ENCODE measurements at regions not wholly inside any gene's neighbourhood (a gene's known extent, or its start where the extent isn't known, plus 50 kb on each side); places are given as distances from the start of the nearest gene placed in this dataset.
"Not testable (repeated sequence)": the region's sequence is repeated elsewhere in the genome, so short reads cannot be mapped to it uniquely, and the experiment has no call there.

DNA sequence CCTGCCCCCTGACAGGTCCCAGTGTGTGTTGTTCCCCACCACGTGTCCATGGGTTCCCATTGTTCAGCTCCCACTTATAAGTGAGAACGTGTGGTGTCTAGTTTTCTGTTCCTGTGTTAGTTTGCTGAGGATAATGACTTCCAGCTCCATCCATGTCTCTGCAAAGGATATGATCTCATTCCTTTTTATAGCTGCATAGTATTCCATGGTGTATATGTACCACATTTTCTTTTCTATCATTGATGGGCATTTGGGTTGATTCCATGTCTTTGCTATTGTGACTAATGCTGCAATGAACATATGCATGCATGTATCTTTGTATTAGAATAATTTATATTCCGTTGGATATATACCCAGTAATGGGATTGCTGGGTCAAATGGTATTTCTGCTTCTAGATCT is 108.0 kb upstream of the KCNK1 start:
- not testable (repeated sequence) for TF ChIP-seq POLR2A (IDR thresholded peaks at IDR 0.05)
- TF ChIP-seq, protein P1, sequence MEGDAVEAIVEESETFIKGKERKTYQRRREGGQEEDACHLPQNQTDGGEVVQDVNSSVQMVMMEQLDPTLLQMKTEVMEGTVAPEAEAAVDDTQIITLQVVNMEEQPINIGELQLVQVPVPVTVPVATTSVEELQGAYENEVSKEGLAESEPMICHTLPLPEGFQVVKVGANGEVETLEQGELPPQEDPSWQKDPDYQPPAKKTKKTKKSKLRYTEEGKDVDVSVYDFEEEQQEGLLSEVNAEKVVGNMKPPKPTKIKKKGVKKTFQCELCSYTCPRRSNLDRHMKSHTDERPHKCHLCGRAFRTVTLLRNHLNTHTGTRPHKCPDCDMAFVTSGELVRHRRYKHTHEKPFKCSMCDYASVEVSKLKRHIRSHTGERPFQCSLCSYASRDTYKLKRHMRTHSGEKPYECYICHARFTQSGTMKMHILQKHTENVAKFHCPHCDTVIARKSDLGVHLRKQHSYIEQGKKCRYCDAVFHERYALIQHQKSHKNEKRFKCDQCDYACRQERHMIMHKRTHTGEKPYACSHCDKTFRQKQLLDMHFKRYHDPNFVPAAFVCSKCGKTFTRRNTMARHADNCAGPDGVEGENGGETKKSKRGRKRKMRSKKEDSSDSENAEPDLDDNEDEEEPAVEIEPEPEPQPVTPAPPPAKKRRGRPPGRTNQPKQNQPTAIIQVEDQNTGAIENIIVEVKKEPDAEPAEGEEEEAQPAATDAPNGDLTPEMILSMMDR (IDR thresholded peaks at IDR 0.05 in 4 of 5, conservative IDR thresholded peaks at IDR 0.05 in 1 of 5), result not testable (repeated sequence)

Data from gastrocnemius medialis (tissue), 4 donors.